GM12878 (cell line): ENCODE measurements at regions not wholly inside any gene's neighbourhood (a gene's known extent, or its start where the extent isn't known, plus 50 kb on each side); places are given as distances from the start of the nearest gene placed in this dataset.

Source experiments
- ATAC-seq: fragments of 200-7000 bp; cut with Tn5 transposase; 3 replicates; pipeline ENCODE4 v1.9.1; 2020; ENCODE audit warnings: mild to moderate bottlenecking, moderate library complexity
- BruUV-seq: library from RNA; stranded (reverse); fragments of 400-500 nt; replicated peaks from 2 replicates; lab custom pipeline; 2021; lab: Mats Ljungman, UMichigan
- CTCF ChIA-PET: fragments of 300-600 bp; sonication (Branson Sonifier 250); formaldehyde crosslinking; extraction: SDS; loops from one replicate; lab custom pipeline; 2021; ENCODE audit warnings: inconsistent platforms; lab: Yijun Ruan, JAX
- POLR2A ChIA-PET: fragments of 350-600 bp; formaldehyde crosslinking; extraction: SDS; loops from one replicate; lab custom pipeline; 2021; ENCODE audit warnings: inconsistent platforms; lab: Charles Lee
- RAD21 ChIA-PET: fragments of 300-600 bp; sonication (Branson Sonifier 250); formaldehyde crosslinking; loops from one replicate; lab custom pipeline; 2023; ENCODE audit warnings: antibody characterized with exemption; ENCODE audit not compliant: unreplicated experiment; lab: Charles Lee
- SMC1A ChIA-PET: fragments of 300-600 bp; sonication (Branson Sonifier 250); formaldehyde crosslinking; loops from one replicate; lab custom pipeline; 2023; ENCODE audit not compliant: unreplicated experiment, uncharacterized antibody; lab: Charles Lee
- DNase-seq: peaks from one replicate; pipeline ENCODE4 v3.0.0-alpha.2; 2011; ENCODE audit warnings: low read depth, low spot score
- FAIRE-seq: peaks from 3 replicates; lab custom pipeline; 2011; peaks lifted over from hg19 to GRCh38; lab: Jason Lieb, UNC
- H2AFZ ChIP-seq: 2 replicates; pipeline ENCODE4 v1.6.0; 2011; ENCODE audit warnings: low read depth, low read length, control low read depth; ENCODE audit not compliant: control insufficient read depth
- H3K27ac ChIP-seq: 2 replicates; pipeline ENCODE4 v1.5.1; 2011; ENCODE audit warnings: control low read depth; ENCODE audit not compliant: control insufficient read depth, insufficient read depth
- H3K27me3 ChIP-seq, 2 experiments: replicated peaks in 1 of 2; 2 replicates each; pipeline versions ENCODE4 v1.6.0 to v1.6.1; 2011; ENCODE audit warnings: low read length in 1 of 2; ENCODE audit not compliant: control insufficient read depth in 2 of 2, insufficient read depth in 2 of 2
- H3K36me3 ChIP-seq, 2 experiments: 2 replicates each; pipeline ENCODE4 v1.5.1; 2011; ENCODE audit warnings: low read length in 1 of 2; ENCODE audit not compliant: control insufficient read depth in 2 of 2, insufficient read depth in 2 of 2
- H3K4me1 ChIP-seq: 2 replicates; pipeline ENCODE4 v1.6.1; 2011; ENCODE audit warnings: mild to moderate bottlenecking, low read length, moderate library complexity, mixed read lengths; ENCODE audit not compliant: control insufficient read depth, insufficient read depth
- H3K4me2 ChIP-seq: 2 replicates; pipeline ENCODE4 v1.6.0; 2011; ENCODE audit warnings: control low read depth; ENCODE audit not compliant: control insufficient read depth, insufficient read depth
- H3K4me3 ChIP-seq: fragments of 200-600 bp; sonication (generic); 2 replicates; pipeline ENCODE4 v1.5.1; 2016
- H3K79me2 ChIP-seq: 2 replicates; pipeline ENCODE4 v1.6.0; 2011; ENCODE audit warnings: low read length; ENCODE audit not compliant: control insufficient read depth, insufficient read depth
- H3K9ac ChIP-seq: 2 replicates; pipeline ENCODE4 v1.8.0; 2011; ENCODE audit warnings: low read length, control low read depth, mixed read lengths; ENCODE audit not compliant: control insufficient read depth, insufficient read depth
- H3K9me3 ChIP-seq: replicated peaks from 3 replicates; pipeline ENCODE4 v1.5.1; 2011; ENCODE audit warnings: mild to moderate bottlenecking, low read length; ENCODE audit not compliant: control insufficient read depth, insufficient read depth
- H4K20me1 ChIP-seq: 2 replicates; pipeline ENCODE4 v1.6.0; 2011; ENCODE audit not compliant: control insufficient read depth, insufficient read depth
- ATF7 ChIP-seq: fragments of 450-650 bp; IDR thresholded peaks from 2 replicates; pipeline ENCODE4 v1.6.1; 2016; ENCODE audit warnings: low read depth, mild to moderate bottlenecking
- CBX5 ChIP-seq: sonication (generic); IDR thresholded peaks from 2 replicates; pipeline ENCODE4 v1.6.1; 2016; ENCODE audit warnings: low read depth, moderate library complexity, mild to moderate bottlenecking, inconsistent platforms
- CREB1 ChIP-seq: IDR thresholded peaks from 2 replicates; pipeline ENCODE4 v1.6.1; 2012; ENCODE audit warnings: low read depth, mild to moderate bottlenecking, inconsistent platforms
- EED ChIP-seq: sonication (generic); IDR thresholded peaks from 2 replicates; pipeline ENCODE4 v1.6.1; 2016; ENCODE audit warnings: antibody characterized with exemption, low read depth
- HCFC1 ChIP-seq: fragments of 150-350 bp; IDR thresholded peaks from 2 replicates; pipeline ENCODE4 v1.6.1; 2014; ENCODE audit warnings: low read length
- HDAC6 ChIP-seq: fragments of 200-600 bp; sonication (generic); IDR thresholded peaks from one replicate; pipeline ENCODE4 v1.8.0; 2017; ENCODE audit warnings: antibody characterized with exemption; ENCODE audit not compliant: unreplicated experiment
- KAT2A ChIP-seq: conservative IDR thresholded peaks from 2 replicates; pipeline ENCODE4 v1.6.1; 2011; ENCODE audit warnings: low read depth, low read length; ENCODE audit not compliant: control insufficient read depth
- NR2F1 ChIP-seq: fragments of 450-650 bp; conservative IDR thresholded peaks from 2 replicates; pipeline ENCODE4 v1.6.1; 2017; ENCODE audit warnings: mild to moderate bottlenecking
- POLR2A ChIP-seq: IDR thresholded peaks from 2 replicates; pipeline ENCODE4 v1.6.1; 2011; ENCODE audit warnings: low read depth, mild to moderate bottlenecking, low read length
- SMAD1 ChIP-seq: fragments of 450-650 bp; IDR thresholded peaks from 2 replicates; pipeline ENCODE4 v1.6.1; 2018; ENCODE audit warnings: mild to moderate bottlenecking, low read depth; ENCODE audit not compliant: partially characterized antibody
- STAT1 ChIP-seq: fragments of 450-650 bp; conservative IDR thresholded peaks from 2 replicates; pipeline ENCODE4 v1.6.1; 2014; ENCODE audit warnings: antibody characterized with exemption, mild to moderate bottlenecking
- WGBS: methylation state at CpG from one replicate; pipeline ENCODE4 v1.1.6; 2016; ENCODE audit warnings: low lambda C conversion rate; ENCODE audit not compliant: insufficient replicate concordance, insufficient coverage; ENCODE audit errors: missing lambda C conversion rate; 5-methylcytosine and 5-hydroxymethylcytosine counted together
- in situ Hi-C: fragments of 300-500 bp; cut with MboI; formaldehyde crosslinking; loops from 9 replicates; pipeline ENCODE4 v1.14.3; 2018; ENCODE audit warnings: mixed read lengths
- intact Hi-C: fragments of 100-400 bp; cut with micrococcal nuclease; formaldehyde crosslinking; loops from one replicate; pipeline ENCODE4 v1.14.2; 2022; ENCODE audit not compliant: unreplicated experiment
- TF ChIP-seq, protein P1 (sequence below): fragments of 450-650 bp; IDR thresholded peaks from 2 replicates; pipeline ENCODE4 v1.6.1; 2017; ENCODE audit warnings: antibody characterized with exemption, mild to moderate bottlenecking, moderate library complexity
- TF ChIP-seq, protein P2 (sequence below): IDR thresholded peaks from 2 replicates; pipeline ENCODE4 v1.6.1; 2012; ENCODE audit warnings: low read depth, low read length, improper control_type of control experiment

DNA sequence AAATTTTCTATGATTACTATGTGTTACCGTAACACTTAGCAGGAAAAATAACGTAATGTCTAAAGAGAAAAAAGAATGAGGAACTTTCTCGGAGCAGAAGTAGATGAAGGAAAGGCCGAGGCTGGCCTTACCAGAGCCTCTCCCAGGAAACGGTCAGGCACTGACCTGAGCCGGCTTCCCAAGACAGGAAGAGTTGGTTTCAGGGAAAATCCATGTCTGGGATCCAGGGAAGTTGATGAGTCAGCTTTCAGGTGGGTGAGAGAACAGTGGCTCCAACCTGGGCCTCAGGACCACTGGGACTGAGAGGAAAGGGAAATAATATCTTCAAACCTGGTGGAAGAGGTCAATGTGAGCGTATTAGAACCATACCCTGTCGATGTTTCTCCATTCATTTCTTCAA lies 93.3 kb upstream of the UBL3 start:
- no peak for DNase-seq
- Histone ChIP-seq H3K36me3 (no peaks in the 10 kb centered on the region), H3K9me3 (no peaks in the 10 kb centered on the region)
- in situ Hi-C loops, result no loop called here
- no peak for TF ChIP-seq NR2F1
- TF ChIP-seq, protein P1, sequence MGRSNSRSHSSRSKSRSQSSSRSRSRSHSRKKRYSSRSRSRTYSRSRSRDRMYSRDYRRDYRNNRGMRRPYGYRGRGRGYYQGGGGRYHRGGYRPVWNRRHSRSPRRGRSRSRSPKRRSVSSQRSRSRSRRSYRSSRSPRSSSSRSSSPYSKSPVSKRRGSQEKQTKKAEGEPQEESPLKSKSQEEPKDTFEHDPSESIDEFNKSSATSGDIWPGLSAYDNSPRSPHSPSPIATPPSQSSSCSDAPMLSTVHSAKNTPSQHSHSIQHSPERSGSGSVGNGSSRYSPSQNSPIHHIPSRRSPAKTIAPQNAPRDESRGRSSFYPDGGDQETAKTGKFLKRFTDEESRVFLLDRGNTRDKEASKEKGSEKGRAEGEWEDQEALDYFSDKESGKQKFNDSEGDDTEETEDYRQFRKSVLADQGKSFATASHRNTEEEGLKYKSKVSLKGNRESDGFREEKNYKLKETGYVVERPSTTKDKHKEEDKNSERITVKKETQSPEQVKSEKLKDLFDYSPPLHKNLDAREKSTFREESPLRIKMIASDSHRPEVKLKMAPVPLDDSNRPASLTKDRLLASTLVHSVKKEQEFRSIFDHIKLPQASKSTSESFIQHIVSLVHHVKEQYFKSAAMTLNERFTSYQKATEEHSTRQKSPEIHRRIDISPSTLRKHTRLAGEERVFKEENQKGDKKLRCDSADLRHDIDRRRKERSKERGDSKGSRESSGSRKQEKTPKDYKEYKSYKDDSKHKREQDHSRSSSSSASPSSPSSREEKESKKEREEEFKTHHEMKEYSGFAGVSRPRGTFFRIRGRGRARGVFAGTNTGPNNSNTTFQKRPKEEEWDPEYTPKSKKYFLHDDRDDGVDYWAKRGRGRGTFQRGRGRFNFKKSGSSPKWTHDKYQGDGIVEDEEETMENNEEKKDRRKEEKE, result no peak
- no peak for TF ChIP-seq ATF7
- no peak for TF ChIP-seq HDAC6
- no peak for TF ChIP-seq EED
- no peak for TF ChIP-seq CBX5
- TF ChIP-seq, protein P2, sequence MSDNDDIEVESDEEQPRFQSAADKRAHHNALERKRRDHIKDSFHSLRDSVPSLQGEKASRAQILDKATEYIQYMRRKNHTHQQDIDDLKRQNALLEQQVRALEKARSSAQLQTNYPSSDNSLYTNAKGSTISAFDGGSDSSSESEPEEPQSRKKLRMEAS, result no peak
- TF ChIP-seq SMAD1, result no peak
- TF ChIP-seq STAT1, result no peak
- no peak for TF ChIP-seq POLR2A
- no peak for TF ChIP-seq HCFC1
- TF ChIP-seq KAT2A, result no peak
- no peak for TF ChIP-seq CREB1
- TF ChIP-seq, all 136 proteins: peak for 0
- no peak overlapping the region for H3K4me3 ChIP-seq
- no peak overlapping the region for H3K9ac ChIP-seq
- ChIA-PET POLR2A (no interaction called here), SMC1A (no interaction called here), RAD21 (no interaction called here), CTCF (interaction anchor here (1.6 kb wide), 1 partner anchor 20 kb away, joined by 5 read pairs; no protein-coding TSS in a partner anchor)
- no peaks in the 10 kb centered on the region for H3K4me1 ChIP-seq
- intact Hi-C loops, result no loop called here
- H3K27ac ChIP-seq, result no peak overlapping the region
- H3K4me2 ChIP-seq, result no peak overlapping the region
- ATAC-seq (no peak), FAIRE-seq (no peak)
- H3K79me2 ChIP-seq, result no peaks in the 10 kb centered on the region
- no peaks in the 10 kb centered on the region for H4K20me1 ChIP-seq
- H3K27me3 ChIP-seq, result no peaks in the 10 kb centered on the region; a peak in 1 of 4 replicates
- no TSS peak for BruUV-seq
- WGBS, result 58% methylated on average over 7 of the region's 8 CpGs
- H2AFZ ChIP-seq, result no peak overlapping the region
